ENCODE measurements at regions not wholly inside any gene's neighbourhood (a gene's known extent, or its start where the extent isn't known, plus 50 kb on each side); places are given as distances from the start of the nearest gene placed in this dataset.

DNA sequence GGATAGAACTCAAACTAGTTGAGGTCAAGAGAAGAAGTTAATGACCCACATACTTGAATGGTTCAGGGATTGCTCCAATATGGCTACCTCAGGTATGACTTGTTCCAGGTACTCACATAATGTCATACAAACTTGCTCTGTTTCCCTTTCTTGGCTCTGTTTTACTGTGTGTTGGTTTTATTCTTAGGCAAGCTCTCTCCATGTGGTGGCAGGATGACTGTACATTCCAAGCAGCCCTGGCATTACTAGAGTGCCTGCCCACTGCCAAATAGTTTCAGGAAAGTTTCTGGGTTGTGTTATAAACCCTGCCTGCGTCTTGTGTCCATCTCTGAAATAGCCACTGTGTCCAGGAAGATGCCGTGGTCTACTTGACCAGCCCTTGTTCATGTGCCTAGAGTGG lies 476.8 kb downstream of the SHISA9 start:
- TF ChIP-seq POLR2AphosphoS5 (IDR thresholded peaks at IDR 0.05; ENCODE audit: low read depth) (no peak), JUNB (IDR thresholded peaks at IDR 0.05; ENCODE audit: unreplicated experiment) (no peak), EZH2 (IDR thresholded peaks at IDR 0.05; ENCODE audit: low read depth, unreplicated experiment) (no peak), NANOG (IDR thresholded peaks at IDR 0.05; ENCODE audit: borderline replicate concordance) (no peak)
- TF ChIP-seq, protein P1, sequence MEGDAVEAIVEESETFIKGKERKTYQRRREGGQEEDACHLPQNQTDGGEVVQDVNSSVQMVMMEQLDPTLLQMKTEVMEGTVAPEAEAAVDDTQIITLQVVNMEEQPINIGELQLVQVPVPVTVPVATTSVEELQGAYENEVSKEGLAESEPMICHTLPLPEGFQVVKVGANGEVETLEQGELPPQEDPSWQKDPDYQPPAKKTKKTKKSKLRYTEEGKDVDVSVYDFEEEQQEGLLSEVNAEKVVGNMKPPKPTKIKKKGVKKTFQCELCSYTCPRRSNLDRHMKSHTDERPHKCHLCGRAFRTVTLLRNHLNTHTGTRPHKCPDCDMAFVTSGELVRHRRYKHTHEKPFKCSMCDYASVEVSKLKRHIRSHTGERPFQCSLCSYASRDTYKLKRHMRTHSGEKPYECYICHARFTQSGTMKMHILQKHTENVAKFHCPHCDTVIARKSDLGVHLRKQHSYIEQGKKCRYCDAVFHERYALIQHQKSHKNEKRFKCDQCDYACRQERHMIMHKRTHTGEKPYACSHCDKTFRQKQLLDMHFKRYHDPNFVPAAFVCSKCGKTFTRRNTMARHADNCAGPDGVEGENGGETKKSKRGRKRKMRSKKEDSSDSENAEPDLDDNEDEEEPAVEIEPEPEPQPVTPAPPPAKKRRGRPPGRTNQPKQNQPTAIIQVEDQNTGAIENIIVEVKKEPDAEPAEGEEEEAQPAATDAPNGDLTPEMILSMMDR (conservative IDR thresholded peaks at IDR 0.05; ENCODE audit: low read depth in 2 of 2), result no peak
- TF ChIP-seq, protein P2, sequence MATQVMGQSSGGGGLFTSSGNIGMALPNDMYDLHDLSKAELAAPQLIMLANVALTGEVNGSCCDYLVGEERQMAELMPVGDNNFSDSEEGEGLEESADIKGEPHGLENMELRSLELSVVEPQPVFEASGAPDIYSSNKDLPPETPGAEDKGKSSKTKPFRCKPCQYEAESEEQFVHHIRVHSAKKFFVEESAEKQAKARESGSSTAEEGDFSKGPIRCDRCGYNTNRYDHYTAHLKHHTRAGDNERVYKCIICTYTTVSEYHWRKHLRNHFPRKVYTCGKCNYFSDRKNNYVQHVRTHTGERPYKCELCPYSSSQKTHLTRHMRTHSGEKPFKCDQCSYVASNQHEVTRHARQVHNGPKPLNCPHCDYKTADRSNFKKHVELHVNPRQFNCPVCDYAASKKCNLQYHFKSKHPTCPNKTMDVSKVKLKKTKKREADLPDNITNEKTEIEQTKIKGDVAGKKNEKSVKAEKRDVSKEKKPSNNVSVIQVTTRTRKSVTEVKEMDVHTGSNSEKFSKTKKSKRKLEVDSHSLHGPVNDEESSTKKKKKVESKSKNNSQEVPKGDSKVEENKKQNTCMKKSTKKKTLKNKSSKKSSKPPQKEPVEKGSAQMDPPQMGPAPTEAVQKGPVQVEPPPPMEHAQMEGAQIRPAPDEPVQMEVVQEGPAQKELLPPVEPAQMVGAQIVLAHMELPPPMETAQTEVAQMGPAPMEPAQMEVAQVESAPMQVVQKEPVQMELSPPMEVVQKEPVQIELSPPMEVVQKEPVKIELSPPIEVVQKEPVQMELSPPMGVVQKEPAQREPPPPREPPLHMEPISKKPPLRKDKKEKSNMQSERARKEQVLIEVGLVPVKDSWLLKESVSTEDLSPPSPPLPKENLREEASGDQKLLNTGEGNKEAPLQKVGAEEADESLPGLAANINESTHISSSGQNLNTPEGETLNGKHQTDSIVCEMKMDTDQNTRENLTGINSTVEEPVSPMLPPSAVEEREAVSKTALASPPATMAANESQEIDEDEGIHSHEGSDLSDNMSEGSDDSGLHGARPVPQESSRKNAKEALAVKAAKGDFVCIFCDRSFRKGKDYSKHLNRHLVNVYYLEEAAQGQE (IDR thresholded peaks at IDR 0.05; ENCODE audit: unreplicated experiment), result no peak
- TF ChIP-seq, protein P3, sequence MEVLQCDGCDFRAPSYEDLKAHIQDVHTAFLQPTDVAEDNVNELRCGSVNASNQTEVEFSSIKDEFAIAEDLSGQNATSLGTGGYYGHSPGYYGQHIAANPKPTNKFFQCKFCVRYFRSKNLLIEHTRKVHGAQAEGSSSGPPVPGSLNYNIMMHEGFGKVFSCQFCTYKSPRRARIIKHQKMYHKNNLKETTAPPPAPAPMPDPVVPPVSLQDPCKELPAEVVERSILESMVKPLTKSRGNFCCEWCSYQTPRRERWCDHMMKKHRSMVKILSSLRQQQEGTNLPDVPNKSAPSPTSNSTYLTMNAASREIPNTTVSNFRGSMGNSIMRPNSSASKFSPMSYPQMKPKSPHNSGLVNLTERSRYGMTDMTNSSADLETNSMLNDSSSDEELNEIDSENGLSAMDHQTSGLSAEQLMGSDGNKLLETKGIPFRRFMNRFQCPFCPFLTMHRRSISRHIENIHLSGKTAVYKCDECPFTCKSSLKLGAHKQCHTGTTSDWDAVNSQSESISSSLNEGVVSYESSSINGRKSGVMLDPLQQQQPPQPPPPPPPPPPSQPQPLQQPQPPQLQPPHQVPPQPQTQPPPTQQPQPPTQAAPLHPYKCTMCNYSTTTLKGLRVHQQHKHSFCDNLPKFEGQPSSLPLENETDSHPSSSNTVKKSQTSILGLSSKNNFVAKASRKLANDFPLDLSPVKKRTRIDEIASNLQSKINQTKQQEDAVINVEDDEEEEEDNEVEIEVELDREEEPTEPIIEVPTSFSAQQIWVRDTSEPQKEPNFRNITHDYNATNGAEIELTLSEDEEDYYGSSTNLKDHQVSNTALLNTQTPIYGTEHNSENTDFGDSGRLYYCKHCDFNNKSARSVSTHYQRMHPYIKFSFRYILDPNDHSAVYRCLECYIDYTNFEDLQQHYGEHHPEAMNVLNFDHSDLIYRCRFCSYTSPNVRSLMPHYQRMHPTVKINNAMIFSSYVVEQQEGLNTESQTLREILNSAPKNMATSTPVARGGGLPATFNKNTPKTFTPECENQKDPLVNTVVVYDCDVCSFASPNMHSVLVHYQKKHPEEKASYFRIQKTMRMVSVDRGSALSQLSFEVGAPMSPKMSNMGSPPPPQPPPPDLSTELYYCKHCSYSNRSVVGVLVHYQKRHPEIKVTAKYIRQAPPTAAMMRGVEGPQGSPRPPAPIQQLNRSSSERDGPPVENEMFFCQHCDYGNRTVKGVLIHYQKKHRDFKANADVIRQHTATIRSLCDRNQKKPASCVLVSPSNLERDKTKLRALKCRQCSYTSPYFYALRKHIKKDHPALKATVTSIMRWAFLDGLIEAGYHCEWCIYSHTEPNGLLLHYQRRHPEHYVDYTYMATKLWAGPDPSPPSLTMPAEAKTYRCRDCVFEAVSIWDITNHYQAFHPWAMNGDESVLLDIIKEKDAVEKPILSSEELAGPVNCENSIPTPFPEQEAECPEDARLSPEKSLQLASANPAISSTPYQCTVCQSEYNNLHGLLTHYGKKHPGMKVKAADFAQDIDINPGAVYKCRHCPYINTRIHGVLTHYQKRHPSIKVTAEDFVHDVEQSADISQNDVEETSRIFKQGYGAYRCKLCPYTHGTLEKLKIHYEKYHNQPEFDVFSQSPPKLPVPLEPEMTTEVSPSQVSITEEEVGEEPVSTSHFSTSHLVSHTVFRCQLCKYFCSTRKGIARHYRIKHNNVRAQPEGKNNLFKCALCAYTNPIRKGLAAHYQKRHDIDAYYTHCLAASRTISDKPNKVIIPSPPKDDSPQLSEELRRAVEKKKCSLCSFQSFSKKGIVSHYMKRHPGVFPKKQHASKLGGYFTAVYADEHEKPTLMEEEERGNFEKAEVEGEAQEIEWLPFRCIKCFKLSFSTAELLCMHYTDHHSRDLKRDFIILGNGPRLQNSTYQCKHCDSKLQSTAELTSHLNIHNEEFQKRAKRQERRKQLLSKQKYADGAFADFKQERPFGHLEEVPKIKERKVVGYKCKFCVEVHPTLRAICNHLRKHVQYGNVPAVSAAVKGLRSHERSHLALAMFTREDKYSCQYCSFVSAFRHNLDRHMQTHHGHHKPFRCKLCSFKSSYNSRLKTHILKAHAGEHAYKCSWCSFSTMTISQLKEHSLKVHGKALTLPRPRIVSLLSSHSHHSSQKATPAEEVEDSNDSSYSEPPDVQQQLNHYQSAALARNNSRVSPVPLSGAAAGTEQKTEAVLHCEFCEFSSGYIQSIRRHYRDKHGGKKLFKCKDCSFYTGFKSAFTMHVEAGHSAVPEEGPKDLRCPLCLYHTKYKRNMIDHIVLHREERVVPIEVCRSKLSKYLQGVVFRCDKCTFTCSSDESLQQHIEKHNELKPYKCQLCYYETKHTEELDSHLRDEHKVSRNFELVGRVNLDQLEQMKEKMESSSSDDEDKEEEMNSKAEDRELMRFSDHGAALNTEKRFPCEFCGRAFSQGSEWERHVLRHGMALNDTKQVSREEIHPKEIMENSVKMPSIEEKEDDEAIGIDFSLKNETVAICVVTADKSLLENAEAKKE (CRISPR knock-in tag; IDR thresholded peaks at IDR 0.05), result no peak
